DOHH2 (cell line): ENCODE measurements at regions not wholly inside any gene's neighbourhood (a gene's known extent, or its start where the extent isn't known, plus 50 kb on each side); places are given as distances from the start of the nearest gene placed in this dataset.

Source experiments
- H3F3A ChIP-seq: fragments of 200-600 bp; sonication (generic), shearing (Covaris generic); 2 replicates; pipeline ENCODE4 v1.6.0; 2016; ENCODE audit warnings: antibody characterized with exemption, mild to moderate bottlenecking; ENCODE audit not compliant: control insufficient read depth, insufficient read depth
- H3K27ac ChIP-seq: fragments of 200-600 bp; sonication (generic); 2 replicates; pipeline ENCODE4 v1.5.1; 2014; ENCODE audit warnings: low read depth, mild to moderate bottlenecking, low read length, moderate library complexity
- H3K27me3 ChIP-seq: fragments of 200-600 bp; sonication (generic); 2 replicates; pipeline ENCODE4 v1.6.1; 2014; ENCODE audit warnings: mild to moderate bottlenecking, low read length, mixed read lengths; ENCODE audit not compliant: control insufficient read depth
- H3K36me3 ChIP-seq: fragments of 200-600 bp; sonication (generic); 2 replicates; pipeline ENCODE4 v1.6.1; 2014; ENCODE audit warnings: mild to moderate bottlenecking, low read length, moderate library complexity, mixed read lengths; ENCODE audit not compliant: control insufficient read depth
- H3K4me1 ChIP-seq: fragments of 200-600 bp; sonication (generic); 2 replicates; pipeline ENCODE4 v1.6.1; 2014; ENCODE audit warnings: mild to moderate bottlenecking, low read length, mixed read lengths; ENCODE audit not compliant: control insufficient read depth
- H3K4me2 ChIP-seq: fragments of 200-600 bp; sonication (generic); 2 replicates; pipeline ENCODE4 v1.6.0; 2014; ENCODE audit warnings: mild to moderate bottlenecking, low read length, moderate library complexity
- H3K4me3 ChIP-seq: fragments of 200-600 bp; sonication (generic); 2 replicates; pipeline ENCODE4 v1.5.1; 2014; ENCODE audit warnings: mild to moderate bottlenecking, low read length, mixed read lengths
- H3K79me2 ChIP-seq: fragments of 200-600 bp; sonication (generic); 2 replicates; pipeline ENCODE4 v1.6.1; 2014; ENCODE audit warnings: mild to moderate bottlenecking, low read length, mixed read lengths; ENCODE audit not compliant: control insufficient read depth
- H3K9me2 ChIP-seq: fragments of 200-600 bp; sonication (generic); replicated peaks from 2 replicates; pipeline ENCODE4 v1.6.1; 2014; ENCODE audit warnings: mild to moderate bottlenecking, low read length, mixed read lengths; ENCODE audit not compliant: control insufficient read depth
- H3K9me3 ChIP-seq: fragments of 200-600 bp; sonication (generic); 2 replicates; pipeline ENCODE4 v1.6.1; 2014; ENCODE audit warnings: antibody characterized with exemption, low read length, mixed read lengths; ENCODE audit not compliant: control insufficient read depth, insufficient read depth
- H4K20me1 ChIP-seq: fragments of 200-600 bp; sonication (generic); 2 replicates; pipeline ENCODE4 v1.6.0; 2014; ENCODE audit warnings: low read depth, mild to moderate bottlenecking, antibody characterized with exemption, low read length, moderate library complexity; ENCODE audit not compliant: control insufficient read depth, insufficient read depth
- EZH2phosphoT487 ChIP-seq: fragments of 200-600 bp; sonication (generic); IDR thresholded peaks from 2 replicates; pipeline ENCODE4 v1.6.1; 2017; ENCODE audit warnings: borderline replicate concordance, mild to moderate bottlenecking, antibody characterized with exemption, low read length, moderate library complexity, mixed read lengths
- TF ChIP-seq, protein P1 (sequence below): fragments of 200-600 bp; sonication (generic); IDR thresholded peaks from one replicate; pipeline ENCODE4 v1.5.1; 2014; ENCODE audit warnings: antibody characterized with exemption, mild to moderate bottlenecking, low read depth, low read length; ENCODE audit not compliant: poor library complexity, severe bottlenecking

DNA sequence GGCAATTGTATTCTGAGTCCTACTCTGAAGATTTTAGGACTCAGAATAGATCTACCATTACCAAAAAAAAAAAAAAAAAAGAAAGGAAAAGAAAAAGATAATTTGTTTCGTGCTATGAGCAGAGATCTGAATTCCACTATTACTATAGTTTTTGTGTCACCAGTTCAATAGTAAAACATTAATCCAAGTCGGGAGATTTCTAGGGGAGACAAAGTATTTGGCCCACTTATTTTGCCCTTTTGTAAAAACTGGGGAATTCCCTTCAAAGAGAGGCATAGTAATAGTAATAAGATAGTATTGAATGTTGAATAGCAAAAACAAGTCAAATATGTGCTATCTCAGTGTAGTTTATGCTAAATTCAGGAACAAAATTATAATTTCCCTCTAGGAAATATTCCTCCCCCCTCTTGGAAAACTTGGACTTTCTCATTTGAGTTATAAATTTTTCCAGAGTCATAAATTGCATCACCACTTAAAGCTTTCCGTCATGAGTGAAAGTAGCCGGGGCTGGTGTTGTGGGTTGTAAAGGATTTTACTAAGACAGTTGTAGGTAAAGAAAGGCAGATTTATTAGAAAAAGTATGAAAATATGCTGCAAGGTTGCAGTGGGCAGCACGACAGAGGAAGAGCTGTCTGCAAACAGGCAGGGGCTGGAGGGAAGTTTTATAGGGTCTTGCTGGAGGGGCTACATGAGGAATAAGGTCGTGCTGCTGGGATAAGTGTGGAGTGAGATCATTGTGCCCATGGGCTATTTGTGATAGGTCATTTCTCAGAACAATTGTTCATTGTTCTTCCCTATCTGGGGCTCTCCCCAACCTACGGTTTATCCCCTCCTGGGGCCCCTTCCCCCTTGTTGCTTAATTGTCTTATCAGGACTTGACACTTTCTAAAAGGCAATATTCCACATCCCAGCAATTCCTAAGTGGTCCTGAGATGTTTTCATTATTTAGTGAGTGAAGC, 1009.9 kb downstream of the PLA2G4A start:
- Histone ChIP-seq H3K27me3 (no peaks in the 10 kb centered on the region), H3K4me1 (no peaks in the 10 kb centered on the region), H3F3A (no peaks in the 10 kb centered on the region), H3K9me3 (no peaks in the 10 kb centered on the region; the same call in 1 of the 2 replicates), H3K4me3 (no peak overlapping the region), H3K4me2 (no peak overlapping the region), H3K79me2 (no peaks in the 10 kb centered on the region), H4K20me1 (no peaks in the 10 kb centered on the region), H3K36me3 (no peaks in the 10 kb centered on the region), H3K9me2 (no peaks in the 10 kb centered on the region), H3K27ac (no peak overlapping the region)
- TF ChIP-seq EZH2phosphoT487: no peak
- TF ChIP-seq, protein P1, sequence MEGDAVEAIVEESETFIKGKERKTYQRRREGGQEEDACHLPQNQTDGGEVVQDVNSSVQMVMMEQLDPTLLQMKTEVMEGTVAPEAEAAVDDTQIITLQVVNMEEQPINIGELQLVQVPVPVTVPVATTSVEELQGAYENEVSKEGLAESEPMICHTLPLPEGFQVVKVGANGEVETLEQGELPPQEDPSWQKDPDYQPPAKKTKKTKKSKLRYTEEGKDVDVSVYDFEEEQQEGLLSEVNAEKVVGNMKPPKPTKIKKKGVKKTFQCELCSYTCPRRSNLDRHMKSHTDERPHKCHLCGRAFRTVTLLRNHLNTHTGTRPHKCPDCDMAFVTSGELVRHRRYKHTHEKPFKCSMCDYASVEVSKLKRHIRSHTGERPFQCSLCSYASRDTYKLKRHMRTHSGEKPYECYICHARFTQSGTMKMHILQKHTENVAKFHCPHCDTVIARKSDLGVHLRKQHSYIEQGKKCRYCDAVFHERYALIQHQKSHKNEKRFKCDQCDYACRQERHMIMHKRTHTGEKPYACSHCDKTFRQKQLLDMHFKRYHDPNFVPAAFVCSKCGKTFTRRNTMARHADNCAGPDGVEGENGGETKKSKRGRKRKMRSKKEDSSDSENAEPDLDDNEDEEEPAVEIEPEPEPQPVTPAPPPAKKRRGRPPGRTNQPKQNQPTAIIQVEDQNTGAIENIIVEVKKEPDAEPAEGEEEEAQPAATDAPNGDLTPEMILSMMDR: no peak

DNA sequence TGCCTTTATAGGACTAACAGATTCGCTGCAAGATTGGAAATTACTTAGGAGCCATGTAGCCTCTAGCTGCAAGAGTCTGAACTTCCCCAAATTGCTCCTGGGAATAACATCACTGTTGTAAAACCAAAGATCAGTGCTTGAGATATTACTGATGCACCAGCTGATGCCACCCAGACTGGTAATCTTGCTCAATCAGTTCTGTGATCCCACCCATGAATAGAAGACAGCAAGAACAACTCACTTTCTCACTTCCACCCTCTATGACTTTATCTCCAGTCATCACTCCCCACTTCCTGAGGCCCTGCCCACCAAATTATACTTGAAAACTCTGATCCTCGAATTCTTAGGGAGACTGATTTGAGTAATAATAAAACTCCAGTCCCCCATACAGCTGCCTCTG, 1011.1 kb downstream of the PLA2G4A start:
- Histone ChIP-seq H4K20me1 (no peaks in the 10 kb centered on the region), H3K36me3 (no peaks in the 10 kb centered on the region), H3K4me2 (no peak overlapping the region), H3K4me1 (no peaks in the 10 kb centered on the region), H3K79me2 (no peaks in the 10 kb centered on the region), H3K9me2 (no peaks in the 10 kb centered on the region), H3K27ac (no peak overlapping the region), H3K4me3 (no peak overlapping the region), H3F3A (no peaks in the 10 kb centered on the region), H3K9me3 (no peaks in the 10 kb centered on the region; the same call in 1 of the 2 replicates), H3K27me3 (no peaks in the 10 kb centered on the region)
- TF ChIP-seq, protein P1: no peak
- no peak for TF ChIP-seq EZH2phosphoT487

DNA sequence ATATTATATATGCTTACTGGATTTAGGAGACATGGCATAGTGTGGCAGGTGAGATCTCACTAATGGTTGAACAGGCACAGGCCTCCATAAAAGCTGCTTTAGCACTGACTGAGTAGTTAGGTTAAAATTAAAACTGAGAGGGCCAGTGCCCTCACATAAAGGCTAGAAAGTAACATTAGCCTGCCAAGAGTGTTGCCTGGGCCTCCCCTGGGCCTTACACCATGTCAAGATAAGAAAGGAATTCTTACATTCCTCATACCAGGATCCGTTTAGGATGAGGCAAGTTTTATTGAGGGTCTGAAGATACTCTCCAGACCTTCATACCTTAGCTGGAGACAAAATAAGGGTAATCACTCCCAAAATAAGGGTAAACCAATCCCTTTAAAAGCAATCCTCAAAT, 1011.8 kb downstream of the PLA2G4A start:
- Histone ChIP-seq H3K4me3 (no peak overlapping the region), H3K4me2 (no peak overlapping the region), H3F3A (no peaks in the 10 kb centered on the region), H3K27ac (no peak overlapping the region), H3K9me3 (no peaks in the 10 kb centered on the region; the same call in 1 of the 2 replicates), H3K27me3 (no peaks in the 10 kb centered on the region), H3K9me2 (no peaks in the 10 kb centered on the region), H4K20me1 (no peaks in the 10 kb centered on the region), H3K79me2 (no peaks in the 10 kb centered on the region), H3K4me1 (no peaks in the 10 kb centered on the region), H3K36me3 (no peaks in the 10 kb centered on the region)
- TF ChIP-seq, protein P1: no peak
- no peak for TF ChIP-seq EZH2phosphoT487
